IMR-90 (cell line): ENCODE measurements at regions not wholly inside any gene's neighbourhood (a gene's known extent, or its start where the extent isn't known, plus 50 kb on each side); places are given as distances from the start of the nearest gene placed in this dataset.

Experiments
- ATAC-seq: fragments of 200-7000 bp; cut with Tn5 transposase; 2 replicates; pipeline ENCODE4 v1.9.1; 2020; ENCODE audit warnings: low read depth, mild to moderate bottlenecking, moderate library complexity
- BruUV-seq: library from RNA; stranded (reverse); fragments of 400-500 nt; replicated peaks from 2 replicates; lab custom pipeline; 2021; lab: Mats Ljungman, UMichigan
- CTCF ChIA-PET: fragments of 300-600 bp; formaldehyde crosslinking; extraction: SDS; loops from one replicate; lab custom pipeline; 2021; ENCODE audit warnings: antibody characterized with exemption; lab: Yijun Ruan, JAX
- POLR2A ChIA-PET: fragments of 300-600 bp; sonication (Branson Sonifier 250); formaldehyde crosslinking; loops from one replicate; lab custom pipeline; 2022; ENCODE audit warnings: antibody characterized with exemption; ENCODE audit not compliant: unreplicated experiment; lab: Charles Lee
- DNase-seq: peaks from one replicate; pipeline ENCODE4 v3.0.0; 2013
- H2AFZ ChIP-seq: replicated peaks from 2 replicates; pipeline ENCODE3; 2013; ENCODE audit warnings: low read length, mild to moderate bottlenecking; ENCODE audit not compliant: poor library complexity
- H2AK5ac ChIP-seq: 2 replicates; pipeline ENCODE4 v1.6.1; 2013; ENCODE audit warnings: low read depth, low read length, inconsistent platforms
- H2AK9ac ChIP-seq: replicated peaks from 2 replicates; pipeline ENCODE3; 2013; ENCODE audit warnings: mild to moderate bottlenecking, low read depth, low read length, moderate library complexity; ENCODE audit not compliant: poor library complexity
- H2BK120ac ChIP-seq: 2 replicates; pipeline ENCODE4 v1.6.1; 2013; ENCODE audit warnings: low read depth, low read length, inconsistent platforms
- H2BK15ac ChIP-seq: 3 replicates; pipeline ENCODE4 v1.6.1; 2013; ENCODE audit warnings: low read depth, low read length, inconsistent platforms
- H2BK20ac ChIP-seq: 2 replicates; pipeline ENCODE4 v1.6.1; 2013; ENCODE audit warnings: low read depth, mild to moderate bottlenecking, inconsistent platforms, low read length, moderate library complexity
- H2BK5ac ChIP-seq: 2 replicates; pipeline ENCODE4 v1.6.1; 2013; ENCODE audit warnings: mild to moderate bottlenecking, low read depth, low read length, inconsistent platforms; ENCODE audit not compliant: poor library complexity, severe bottlenecking
- H3K14ac ChIP-seq: replicated peaks from 2 replicates; pipeline ENCODE4 v1.6.1; 2013; ENCODE audit warnings: low read depth, low read length, inconsistent platforms
- H3K18ac ChIP-seq: 2 replicates; pipeline ENCODE4 v1.6.1; 2013; ENCODE audit warnings: low read depth, low read length, control low read depth
- H3K23ac ChIP-seq: 2 replicates; pipeline ENCODE4 v1.6.1; 2013; ENCODE audit warnings: low read depth, low read length, inconsistent platforms
- H3K27ac ChIP-seq: 2 replicates; pipeline ENCODE4 v1.5.1; 2013; ENCODE audit warnings: mild to moderate bottlenecking, control low read depth, low read length; ENCODE audit not compliant: insufficient read depth
- H3K27me3 ChIP-seq: 2 replicates; pipeline ENCODE4 v1.6.1; 2013; ENCODE audit warnings: low read length; ENCODE audit not compliant: control insufficient read depth, insufficient read depth
- H3K36me3 ChIP-seq: 2 replicates; pipeline ENCODE4 v1.6.1; 2013; ENCODE audit warnings: low read length, mixed read lengths; ENCODE audit not compliant: control insufficient read depth, insufficient read depth
- H3K4ac ChIP-seq: 2 replicates; pipeline ENCODE4 v1.6.1; 2013; ENCODE audit warnings: low read depth, low read length, inconsistent platforms
- H3K4me1 ChIP-seq: 2 replicates; pipeline ENCODE4 v1.6.1; 2013; ENCODE audit warnings: low read length, mixed read lengths; ENCODE audit not compliant: control insufficient read depth, insufficient read depth
- H3K4me2 ChIP-seq: 2 replicates; pipeline ENCODE4 v1.6.1; 2013; ENCODE audit warnings: low read depth, mild to moderate bottlenecking, control low read depth, low read length, moderate library complexity
- H3K4me3 ChIP-seq: 2 replicates; pipeline ENCODE4 v1.5.1; 2013; ENCODE audit warnings: low read depth, mild to moderate bottlenecking, control low read depth, low read length, moderate library complexity; ENCODE audit not compliant: insufficient read depth
- H3K56ac ChIP-seq: 2 replicates; pipeline ENCODE4 v1.6.1; 2013; ENCODE audit warnings: low read length, inconsistent platforms; ENCODE audit not compliant: insufficient read depth; ENCODE audit errors: extremely low read depth
- H3K79me1 ChIP-seq, 2 experiments: 2 replicates each; pipeline ENCODE4 v1.6.1; 2013; ENCODE audit warnings: low read length in 2 of 2, inconsistent platforms in 1 of 2, low read depth in 1 of 2
- H3K9ac ChIP-seq: 2 replicates; pipeline ENCODE4 v1.6.1; 2013; ENCODE audit warnings: low read depth, low read length, control low read depth
- H3K9me1 ChIP-seq: 2 replicates; pipeline ENCODE4 v1.6.1; 2013; ENCODE audit warnings: low read length, inconsistent platforms; ENCODE audit not compliant: insufficient read depth
- H3K9me3 ChIP-seq: 2 replicates; pipeline ENCODE4 v1.6.1; 2013; ENCODE audit warnings: low read length; ENCODE audit not compliant: control insufficient read depth, insufficient read depth
- H4K20me1 ChIP-seq: 2 replicates; pipeline ENCODE4 v1.6.1; 2013; ENCODE audit warnings: low read length, inconsistent platforms; ENCODE audit not compliant: insufficient read depth
- H4K5ac ChIP-seq: 2 replicates; pipeline ENCODE4 v1.6.1; 2013; ENCODE audit warnings: mild to moderate bottlenecking, low read depth, low read length, control low read depth
- H4K8ac ChIP-seq, 2 experiments: 2 replicates each; pipeline ENCODE4 v1.6.1; 2013; ENCODE audit warnings: low read depth in 2 of 2, low read length in 2 of 2, control low read depth in 1 of 2, inconsistent platforms in 1 of 2
- H4K91ac ChIP-seq: 2 replicates; pipeline ENCODE4 v1.6.1; 2013; ENCODE audit warnings: low read depth, low read length, inconsistent platforms; ENCODE audit not compliant: insufficient read depth
- POLR2A ChIP-seq: IDR thresholded peaks from 2 replicates; pipeline ENCODE4 v1.6.1; 2012; ENCODE audit warnings: mild to moderate bottlenecking, low read depth, low read length
- WGBS, 2 experiments: methylation state at CpG; one replicate each; pipeline versions ENCODE4 v1.1.5 to v1.1.7; 2013; ENCODE audit warnings: missing lambda C conversion rate in 2 of 2; ENCODE audit not compliant: insufficient read length in 1 of 2; ENCODE audit errors: extremely low coverage in 2 of 2; 5-methylcytosine and 5-hydroxymethylcytosine counted together
- dilution Hi-C: fragments of 300-500 bp; cut with HindIII; formaldehyde crosslinking; loops from one replicate; pipeline ENCODE4 v1.14.3; 2018; ENCODE audit warnings: low sequenced_read_pairs; ENCODE audit not compliant: unreplicated experiment
- in situ Hi-C: fragments of 300-500 bp; cut with MboI; formaldehyde crosslinking; loops from 3 replicates; pipeline ENCODE4 v1.14.3; 2019; ENCODE audit warnings: low sequenced_read_pairs, inconsistent platforms, mixed read lengths
- intact Hi-C: fragments of 100-400 bp; cut with micrococcal nuclease; formaldehyde crosslinking; loops from 2 replicates; pipeline ENCODE4 v1.10.0; 2022

GRCh38 chr4:134546279-134546678 lies 344.7 kb upstream of the PABPC4L start:
- Histone ChIP-seq H3K4me3 (no peak overlapping the region), H3K18ac (no peak overlapping the region), H3K9ac (no peak overlapping the region), H2BK20ac (no peak overlapping the region), H3K9me3 (peaks cover 6% of the 10 kb centered on the region), H3K56ac (no peak overlapping the region), H4K5ac (no peak overlapping the region), H3K4me2 (no peak overlapping the region), H3K4me1 (no peaks in the 10 kb centered on the region), H3K23ac (no peak overlapping the region), H3K79me1 (no peaks in the 10 kb centered on the region), H3K14ac (no peak overlapping the region), H4K8ac (no peak overlapping the region), H4K91ac (no peak overlapping the region), H2AK9ac (no peak overlapping the region), H2BK5ac (no peak overlapping the region), H3K36me3 (no peaks in the 10 kb centered on the region), H2AFZ (no peak overlapping the region), H3K27me3 (no peaks in the 10 kb centered on the region), H2BK120ac (no peak overlapping the region), H2AK5ac (no peak overlapping the region), H3K4ac (no peak overlapping the region), H3K9me1 (no peaks in the 10 kb centered on the region), H3K27ac (no peak overlapping the region), H4K20me1 (no peaks in the 10 kb centered on the region), H2BK15ac (no peak overlapping the region)
- in situ Hi-C loops (no loop called here), dilution Hi-C loops (no loop called here), intact Hi-C loops (no loop called here)
- DNase-seq (no peak), ATAC-seq (no peak)
- POLR2A ChIA-PET, result no interaction called here
- WGBS, 2 experiments, result no CpG with 5 or more reads among the region's 15 CpGs
- BruUV-seq, result no TSS peak
- no peak for TF ChIP-seq POLR2A
- CTCF ChIA-PET, result interaction anchor here (0.6 kb wide), 1 partner anchor 303 kb away, joined by 3 read pairs; no protein-coding TSS in a partner anchor
